GM19438 (cell line): ENCODE measurements at regions not wholly inside any gene's neighbourhood (a gene's known extent, or its start where the extent isn't known, plus 50 kb on each side); places are given as distances from the start of the nearest gene placed in this dataset.

Experiments
- ATAC-seq: cut with Tn5 transposase; IDR thresholded peaks from one replicate; pipeline ENCODE4 v1.9.1; 2021; ENCODE audit warnings: low read depth; ENCODE audit not compliant: unreplicated experiment

DNA sequence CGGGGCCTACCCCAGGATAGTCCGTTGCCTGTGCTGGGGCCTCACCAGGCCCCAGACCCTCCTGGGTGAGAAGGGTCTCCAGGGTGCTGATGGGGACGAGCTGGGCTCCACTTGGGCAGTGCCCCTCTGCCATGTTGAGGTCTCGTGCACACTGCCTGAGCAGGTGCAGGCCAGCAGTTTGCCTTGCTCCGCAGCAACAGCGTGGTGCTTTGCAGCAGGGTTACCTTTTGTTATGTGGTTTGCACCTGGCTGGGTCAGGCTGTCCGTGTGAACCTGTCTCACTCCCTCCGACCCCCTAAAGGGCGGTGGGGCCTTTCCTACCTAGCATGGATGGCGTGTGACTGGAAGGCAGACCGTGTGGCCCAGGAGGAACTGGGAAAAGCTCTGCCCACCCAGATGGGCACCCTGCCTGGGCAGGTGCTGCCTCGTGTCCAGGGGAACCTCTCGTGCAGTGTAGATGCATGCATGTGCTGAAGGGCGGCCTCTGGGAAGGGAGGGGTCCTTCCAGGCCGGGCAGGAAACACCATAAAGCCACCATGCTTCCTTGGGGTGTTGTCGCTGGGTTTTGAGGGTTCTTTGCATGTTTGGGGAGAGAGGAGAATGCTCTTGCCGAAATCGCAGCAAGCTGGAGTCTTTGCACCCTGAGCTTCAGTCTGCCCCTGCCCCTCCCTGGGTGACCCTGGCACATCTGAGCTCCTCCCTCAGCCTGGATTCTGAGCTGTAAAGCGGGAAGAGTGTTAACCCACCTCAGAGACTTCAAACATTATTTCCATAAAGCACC, 75.4 kb upstream of the PPARA start:
- ATAC-seq = no peak

DNA sequence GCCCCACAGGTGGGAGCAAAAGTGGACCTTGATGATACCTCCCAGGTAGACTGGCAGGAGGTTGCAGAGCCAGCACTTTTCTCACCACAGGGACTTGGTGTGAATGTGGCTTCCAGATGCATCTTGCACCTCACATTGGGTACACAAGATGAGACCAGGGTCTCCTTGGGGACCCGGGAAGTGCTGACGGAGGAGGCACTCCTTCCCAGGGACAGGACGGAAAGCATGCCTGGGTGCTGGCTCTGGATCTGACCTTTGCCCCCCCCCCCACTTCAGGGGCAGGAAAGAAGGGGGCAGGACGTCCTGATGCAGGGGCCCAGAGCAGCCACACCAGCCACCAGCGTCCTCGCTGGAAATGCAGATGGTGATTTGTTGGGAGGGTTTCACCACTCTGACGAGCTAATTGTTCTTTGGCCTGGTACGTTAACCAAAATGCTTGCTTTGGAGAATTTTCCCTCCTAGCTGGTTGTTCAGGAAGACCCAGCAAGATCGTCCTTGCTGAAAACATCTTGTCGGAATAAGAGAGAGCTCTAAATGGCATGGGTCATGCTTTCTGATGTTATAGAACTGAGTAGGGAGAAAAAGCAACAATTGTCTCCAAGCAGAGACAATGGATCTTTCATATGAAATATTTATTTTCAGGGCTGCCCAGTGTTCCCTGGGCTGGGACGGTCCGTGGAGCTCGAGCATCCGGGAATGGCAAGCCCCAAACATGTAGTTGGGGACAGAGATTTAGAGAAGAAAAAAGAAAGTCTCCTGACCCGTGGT, 74.4 kb upstream of the PPARA start:
- no peak for ATAC-seq

DNA sequence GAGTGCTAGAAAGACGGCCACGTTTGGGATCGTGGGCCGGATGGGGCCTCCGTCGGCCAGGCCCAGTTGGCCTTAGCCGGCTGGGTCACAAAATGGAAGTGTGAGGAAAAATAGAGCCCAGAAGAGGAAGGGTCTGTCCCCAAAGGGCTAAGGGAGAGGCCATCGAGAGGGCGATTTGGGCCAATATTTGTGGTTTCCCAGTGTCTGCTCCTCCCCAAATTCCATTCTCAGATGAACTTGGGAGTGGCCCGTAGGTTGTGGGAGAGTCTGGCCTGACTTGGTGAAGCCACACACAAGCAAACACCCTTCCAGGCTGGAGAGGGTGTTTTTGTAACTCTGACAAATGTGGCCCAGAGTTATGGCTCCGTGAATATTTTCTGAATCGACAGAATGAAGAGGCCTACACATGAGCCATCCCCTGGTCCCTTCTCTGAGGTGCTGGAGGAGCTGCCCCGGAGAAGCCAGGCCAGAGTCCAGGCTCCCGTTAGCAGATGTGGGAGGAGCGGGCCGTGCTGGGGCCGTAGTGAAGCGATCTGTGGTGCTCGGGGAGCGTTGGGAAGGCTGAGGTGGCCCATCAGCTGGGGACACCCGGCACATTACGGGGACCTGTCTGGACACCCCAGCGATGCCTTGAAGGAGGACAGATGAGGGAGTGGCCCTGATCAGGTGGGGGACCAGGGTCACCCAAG, 73.5 kb upstream of the PPARA start:
- no peak for ATAC-seq

DNA sequence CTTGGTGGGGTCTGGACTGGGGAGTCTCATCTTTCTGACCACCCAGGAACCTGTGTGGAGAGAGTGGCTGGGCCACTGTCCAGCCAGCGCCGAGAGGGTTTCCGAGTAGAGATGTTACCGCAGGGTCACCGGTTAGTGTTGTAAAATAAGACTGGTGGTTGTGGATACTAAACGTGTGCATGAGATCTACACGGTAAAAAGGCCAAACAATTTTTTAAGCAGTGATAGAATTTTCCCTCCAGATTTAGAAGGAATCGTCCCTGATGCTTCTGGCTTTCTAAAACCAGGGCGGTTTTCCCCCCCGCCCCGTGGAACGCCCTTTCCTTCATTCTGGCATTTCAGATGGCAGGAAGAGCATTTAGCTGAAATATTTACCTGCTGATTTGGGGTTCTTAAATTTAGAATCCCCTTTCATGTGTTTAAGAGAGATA, 72.6 kb upstream of the PPARA start:
- no peak for ATAC-seq

DNA sequence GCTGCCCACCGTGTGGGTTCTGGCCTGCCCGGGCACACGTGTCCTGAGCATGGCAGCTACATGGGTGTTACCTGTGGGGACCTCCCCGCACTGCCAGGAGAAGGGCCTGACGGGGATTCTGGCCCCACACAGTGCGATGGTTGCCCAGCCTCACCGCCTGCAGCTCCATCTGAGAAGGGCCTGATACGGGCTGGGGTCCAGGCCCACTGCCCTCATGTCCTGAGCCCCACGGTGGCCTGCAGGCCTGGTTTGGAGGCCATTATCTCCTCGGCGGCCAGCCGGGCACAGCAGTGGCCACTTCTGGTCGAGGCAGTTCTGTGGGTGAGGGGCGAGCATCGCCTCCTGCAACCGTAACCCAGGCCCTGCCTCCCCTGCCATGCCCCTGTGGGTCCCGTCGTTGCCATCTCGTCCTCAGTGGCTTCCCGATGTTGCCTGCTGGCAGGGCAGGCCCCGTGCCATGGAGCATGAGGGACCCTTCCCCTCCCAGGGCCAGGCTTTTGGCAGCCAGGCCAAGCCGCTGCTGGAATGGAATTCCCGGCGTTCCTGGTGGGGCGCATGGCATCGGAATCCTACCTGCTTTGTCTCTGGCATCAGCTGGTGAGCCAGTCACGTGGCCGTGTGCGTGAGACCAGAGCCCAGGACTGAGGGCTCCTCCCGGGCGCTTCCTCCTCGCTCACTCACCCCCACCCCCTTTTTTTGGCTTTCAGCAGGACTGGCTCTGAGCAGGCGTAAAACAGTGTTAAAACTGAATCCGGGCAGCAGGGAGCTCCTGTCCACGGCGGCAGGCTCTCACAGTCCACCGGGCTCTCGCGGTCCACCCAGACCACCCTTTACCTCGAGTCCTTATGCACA, 71.9 kb upstream of the PPARA start:
- no peak for ATAC-seq

DNA sequence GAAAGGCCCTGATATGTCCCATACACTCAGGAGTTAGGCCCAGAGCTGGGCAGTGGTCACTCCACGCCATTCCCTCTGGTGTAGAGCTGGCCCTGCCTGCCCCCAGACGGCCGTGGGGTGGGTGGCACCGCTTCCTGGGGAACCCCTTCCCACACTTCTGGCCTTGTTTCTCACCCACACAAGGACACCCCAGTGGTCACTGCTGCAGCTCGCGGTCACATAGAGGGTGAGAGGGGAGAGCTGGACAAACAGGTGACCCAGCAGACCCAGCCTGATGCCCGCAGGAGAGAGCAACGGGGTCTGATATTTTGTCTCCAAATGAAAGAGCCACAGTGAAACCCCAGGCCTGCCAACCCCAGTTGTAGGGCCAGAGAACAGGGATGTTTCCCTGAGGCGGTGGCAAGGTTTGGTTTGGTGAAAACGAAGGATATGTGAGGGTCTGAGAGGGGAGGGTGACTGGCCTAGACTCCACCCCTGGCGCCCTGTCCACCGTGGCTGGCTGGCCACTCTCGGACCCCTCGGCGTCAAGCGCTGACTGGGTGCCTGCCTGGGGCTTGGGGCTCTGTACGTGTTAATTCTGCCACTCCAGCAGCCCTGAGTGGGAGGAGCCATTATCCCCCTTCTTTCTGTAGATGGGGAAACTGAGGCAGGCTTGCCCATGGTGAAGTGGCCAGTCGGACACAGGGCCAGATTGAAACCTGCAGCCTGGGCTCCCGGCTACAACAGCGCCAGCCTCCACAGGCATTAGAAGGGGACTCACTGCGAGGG, 71.0 kb upstream of the PPARA start:
- no peak for ATAC-seq

DNA sequence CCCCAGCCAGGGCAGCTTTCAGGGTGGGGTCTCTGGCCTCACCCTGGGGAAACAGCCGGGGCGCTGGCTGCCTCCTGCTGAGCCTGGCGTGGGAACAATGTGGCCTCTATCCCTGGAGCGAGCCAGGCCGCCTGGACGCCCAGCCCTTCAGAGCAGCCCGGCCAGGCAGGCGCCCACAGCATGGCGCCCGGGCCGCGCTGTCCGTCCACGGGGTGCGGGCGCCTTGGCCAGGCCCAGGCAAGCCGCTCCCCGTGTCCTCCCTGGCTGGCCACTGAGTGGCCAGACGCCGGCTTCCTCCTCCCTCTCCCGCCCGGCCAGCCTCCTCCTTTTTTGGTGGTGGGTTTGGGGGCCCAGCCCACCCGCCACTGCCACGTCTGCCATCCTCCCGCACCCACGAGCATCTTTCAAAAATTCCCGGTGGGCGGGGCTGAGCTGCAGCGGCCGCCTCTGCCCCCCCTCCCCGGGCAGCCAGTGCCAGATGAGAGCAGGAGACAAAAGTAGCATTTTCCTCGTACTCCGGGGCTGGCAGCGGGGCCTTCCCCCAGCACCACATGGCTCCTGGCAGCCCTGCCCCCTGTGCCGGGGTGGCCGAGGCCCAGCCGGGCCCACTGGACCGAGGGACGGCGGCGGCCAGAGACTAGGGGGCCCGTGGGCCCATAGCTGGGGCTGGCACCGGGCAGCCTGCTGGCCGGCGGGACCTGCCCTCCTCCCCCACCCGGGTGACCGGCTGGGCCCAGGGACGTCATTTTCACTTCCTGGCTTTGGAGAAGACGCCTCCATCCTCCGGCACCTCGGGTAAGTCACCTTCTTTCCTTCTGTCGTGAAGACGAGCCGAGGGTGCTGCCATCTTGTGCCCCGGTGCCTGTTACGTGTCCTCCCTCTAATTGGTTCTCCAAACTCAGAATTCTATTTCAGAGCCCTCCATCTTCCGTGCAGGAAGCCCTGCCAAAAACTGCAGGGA, 70.2 kb upstream of the PPARA start:
- no peak for ATAC-seq

DNA sequence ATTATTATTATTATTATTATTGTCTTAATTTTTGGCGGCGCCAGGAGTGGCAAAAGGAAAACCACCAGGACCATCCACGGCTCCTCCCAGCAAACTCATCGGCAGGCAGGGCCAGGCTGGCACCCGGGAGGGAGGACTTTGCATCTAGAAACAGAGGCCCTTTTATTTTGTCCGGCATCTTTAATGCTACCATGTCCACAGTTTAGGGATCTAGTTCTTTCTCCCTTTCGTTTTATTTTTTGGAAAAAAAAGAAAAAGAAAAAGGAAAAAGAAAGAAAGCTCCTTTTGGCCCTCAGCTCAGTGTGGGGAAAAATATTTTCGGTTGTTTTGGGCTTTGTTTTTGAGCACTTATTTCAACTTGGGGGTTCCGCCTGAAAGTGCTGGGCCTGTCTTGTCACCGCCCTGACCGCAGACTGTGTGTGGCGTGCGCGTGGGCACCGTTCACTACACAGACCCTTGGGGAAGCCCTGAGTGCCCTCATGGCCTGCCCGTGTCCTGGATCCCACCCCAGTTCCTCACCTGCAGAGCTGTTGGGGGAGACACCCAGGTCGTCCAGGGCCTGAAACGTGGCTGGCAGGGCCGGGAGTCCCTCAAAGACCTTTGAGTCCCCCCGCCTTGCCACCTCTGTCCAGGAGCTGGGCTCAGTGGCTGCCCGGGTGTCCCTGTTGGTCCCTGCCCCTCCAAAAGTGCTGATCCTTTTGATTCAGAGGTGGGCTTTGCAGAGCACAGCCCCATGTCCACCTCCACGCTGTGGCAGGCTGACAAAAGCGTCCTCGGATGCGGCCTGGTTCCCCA, 69.1 kb upstream of the PPARA start:
- ATAC-seq = no peak

DNA sequence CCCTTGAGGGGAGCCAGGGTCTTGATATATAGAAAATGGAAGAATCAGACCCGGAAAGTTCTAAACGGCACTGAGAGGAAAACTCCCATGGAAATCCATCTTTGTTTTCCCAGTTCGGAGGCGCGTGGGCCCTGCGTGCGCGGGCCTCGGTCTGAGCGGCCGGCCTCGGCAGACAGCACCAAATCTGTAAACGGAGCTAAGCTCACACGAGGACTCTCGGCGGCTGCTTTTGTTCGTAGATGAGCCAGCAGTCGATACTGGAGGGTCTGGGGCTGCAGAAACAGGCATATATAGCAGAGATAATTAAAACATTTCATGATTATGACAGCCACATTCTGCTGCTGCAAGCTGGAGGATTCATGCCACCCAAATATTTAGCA, 68.5 kb upstream of the PPARA start:
- no peak for ATAC-seq

DNA sequence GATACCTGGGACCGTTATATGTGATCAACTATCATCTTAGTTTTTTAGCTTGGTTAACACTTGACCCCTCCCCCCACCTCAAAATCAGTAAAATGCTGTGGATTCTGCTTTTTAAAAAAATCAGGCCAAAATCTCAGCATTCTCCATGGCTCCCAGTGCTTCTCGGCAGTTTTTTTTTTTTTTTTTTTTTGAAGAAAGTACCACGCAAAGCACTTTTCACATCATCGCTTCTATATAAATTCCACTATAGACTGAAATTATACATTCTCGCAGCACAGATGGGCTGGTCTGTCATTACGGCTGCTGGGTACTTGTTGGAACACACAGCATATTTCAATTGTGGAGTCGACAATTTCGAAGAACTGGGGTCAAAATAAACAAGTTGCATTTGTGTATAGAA, 67.7 kb upstream of the PPARA start:
- no peak for ATAC-seq

DNA sequence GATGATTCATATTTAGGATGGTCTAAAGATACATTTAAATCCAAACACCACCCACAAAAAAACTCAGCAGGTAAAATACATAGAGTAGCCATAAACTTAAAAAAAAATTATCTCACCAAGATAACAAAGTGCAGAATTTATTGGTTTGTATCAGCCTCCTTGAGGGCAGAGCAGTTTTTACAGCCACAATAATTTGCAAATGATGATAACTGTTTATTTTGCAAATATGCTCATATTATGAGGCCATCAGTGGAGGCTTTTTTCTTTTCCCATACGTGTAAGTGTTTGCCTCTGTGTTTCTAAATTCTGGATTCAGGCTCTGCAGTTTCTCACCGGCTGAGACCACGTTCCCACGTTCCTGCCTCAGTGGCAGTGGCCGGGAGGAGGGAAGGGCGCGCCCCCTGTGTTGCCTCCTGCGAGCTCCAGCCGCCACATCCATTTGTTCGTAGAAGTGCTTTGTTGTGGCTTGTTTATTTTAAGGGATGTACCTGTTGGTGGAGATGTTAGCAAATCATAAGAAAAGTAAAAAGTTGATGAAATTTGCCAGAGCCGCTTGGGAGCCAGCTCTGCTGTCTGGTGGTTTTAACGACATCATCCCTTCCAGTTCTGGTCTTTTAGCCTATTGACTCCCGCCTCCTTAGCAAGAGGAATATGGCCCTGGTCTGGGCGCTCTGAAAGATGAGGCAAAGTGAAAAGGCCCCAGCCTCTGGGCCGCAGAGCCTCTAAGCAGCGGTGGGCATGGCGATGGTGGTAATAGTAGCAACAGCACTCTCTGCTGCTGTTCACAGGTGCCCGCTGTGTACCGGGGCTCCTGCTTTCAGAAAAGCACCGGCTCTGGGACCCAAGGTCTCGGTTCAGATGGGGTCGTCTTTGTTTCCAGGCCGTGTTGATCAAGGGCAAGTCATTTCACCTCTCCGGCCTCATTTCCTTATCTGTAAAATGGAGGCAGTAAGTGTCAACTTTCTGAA, 66.7 kb upstream of the PPARA start:
- ATAC-seq = no peak

DNA sequence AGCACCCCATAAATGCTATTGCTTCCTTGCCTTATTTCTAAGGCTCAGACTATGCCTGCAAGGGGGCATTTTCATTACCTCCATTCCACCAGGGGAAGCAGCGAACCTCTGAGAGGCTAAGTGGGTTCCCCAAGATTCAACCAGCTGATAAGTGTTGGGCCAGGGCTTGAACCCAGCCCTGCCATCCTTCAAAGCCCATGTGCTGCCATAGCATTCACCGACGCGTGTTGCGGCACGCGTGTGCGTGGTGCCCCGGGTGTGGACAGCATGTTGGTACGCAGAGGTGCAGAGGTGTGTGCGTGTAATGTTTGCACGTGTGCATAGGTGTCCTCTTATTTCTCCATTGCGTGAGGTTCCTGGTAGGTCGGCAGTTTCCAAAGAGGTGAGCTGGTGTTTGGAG, 66.0 kb upstream of the PPARA start:
- no peak for ATAC-seq

DNA sequence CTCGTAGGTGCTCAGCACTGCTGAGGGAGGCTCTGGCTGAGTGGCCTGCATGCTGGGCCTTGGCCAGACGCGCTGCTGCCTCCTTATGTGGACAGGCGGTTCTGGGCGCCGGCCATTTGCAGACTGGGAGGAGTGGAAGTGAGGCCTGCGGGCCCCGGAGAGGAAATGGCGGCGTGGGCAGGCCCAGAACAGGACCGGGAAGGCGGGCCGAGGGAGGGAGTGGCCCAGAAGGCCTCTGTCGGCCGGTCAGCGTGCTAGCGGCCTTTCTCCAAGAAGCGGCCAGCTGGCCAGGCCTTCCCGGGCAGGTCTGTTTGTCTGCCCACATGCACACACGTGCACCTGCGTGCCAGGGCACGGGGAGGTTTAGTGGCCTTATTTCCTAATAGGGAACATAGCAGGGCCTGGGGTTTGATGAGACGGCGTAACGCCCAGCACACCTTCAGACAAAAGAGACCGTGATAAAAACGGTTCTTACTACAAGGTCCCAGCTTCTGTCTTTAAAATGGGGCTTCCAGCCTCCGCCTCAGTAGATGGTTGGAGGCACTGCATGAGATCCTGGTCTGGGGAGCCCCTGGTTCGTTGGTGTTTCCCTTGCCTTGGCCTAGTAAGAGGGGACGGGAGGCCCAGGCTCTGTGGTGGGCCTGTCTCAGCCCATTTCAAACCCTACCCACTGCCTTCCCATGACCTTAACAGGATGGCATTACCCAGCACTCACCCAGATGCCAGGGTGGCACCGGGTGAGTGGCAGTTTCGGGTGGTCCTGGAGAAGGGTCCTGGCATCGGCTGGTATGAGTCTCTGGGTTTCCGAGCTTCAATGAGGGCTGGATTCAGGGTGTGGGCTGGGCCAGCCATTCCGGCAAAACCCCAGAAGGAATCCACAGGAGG, 65.1 kb upstream of the PPARA start:
- no peak for ATAC-seq

DNA sequence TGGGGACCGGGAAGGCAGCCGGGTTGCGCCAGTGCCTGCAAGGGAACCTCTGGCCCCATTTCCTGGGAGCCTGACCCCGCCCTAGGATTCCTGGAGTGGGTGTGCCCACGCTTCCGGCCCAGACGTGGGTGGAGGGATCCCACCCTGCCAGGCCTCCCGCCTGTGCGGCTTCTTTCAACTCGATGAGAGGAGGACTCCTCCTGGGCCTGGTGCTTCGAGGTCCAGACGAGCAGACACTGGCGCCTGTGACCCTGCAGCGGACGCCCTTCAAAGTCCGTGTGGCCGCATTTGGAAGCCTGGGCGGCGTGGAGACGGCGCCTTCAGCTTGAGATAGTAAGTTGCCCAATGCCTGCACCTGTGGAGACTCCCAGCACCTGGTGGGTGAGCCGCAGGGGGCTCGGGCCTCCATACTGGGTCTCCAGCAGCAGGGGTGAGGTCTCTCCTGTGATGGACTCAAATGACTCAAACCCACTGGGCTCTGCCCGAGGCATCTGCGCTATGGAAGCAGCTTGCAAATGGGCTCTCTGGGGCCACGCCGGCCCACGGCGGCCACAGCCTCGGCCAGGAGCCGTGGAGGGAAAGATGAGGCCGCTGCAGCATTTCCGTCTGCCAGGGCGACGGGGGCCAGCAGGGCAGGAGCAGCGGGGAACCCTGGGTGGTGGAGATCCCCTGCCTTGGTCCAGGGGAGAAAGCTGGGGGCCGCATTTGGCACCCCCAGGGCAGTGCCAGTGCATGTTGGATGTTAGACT, 64.3 kb upstream of the PPARA start:
- no peak for ATAC-seq
